ENCODE measurements at regions not wholly inside any gene's neighbourhood (a gene's known extent, or its start where the extent isn't known, plus 50 kb on each side); places are given as distances from the start of the nearest gene placed in this dataset.

GRCh38 chr7:21169667-21170580 is 258.0 kb upstream of the SP4 start:
- Histone ChIP-seq H3K27me3 (peaks cover 0 to 31% (median 0%) of the 10 kb centered on the region in 3 donors), H3K36me3 (no peaks in the 10 kb centered on the region), H3K27ac (no peak overlapping the region), H3K4me3 (no peak overlapping the region), H3K9me3 (no peaks in the 10 kb centered on the region), H3K4me1 (peaks cover 0 to 3% (median 0%) of the 10 kb centered on the region in 4 donors)
- intact Hi-C loops (cut with DNase I), result no loop called here
- 46 to 71% methylated on average over 30 of the region's 30 CpGs for WGBS, 2 donors
- no peak for DNase-seq
- TF ChIP-seq CTCF (IDR thresholded peaks at IDR 0.05), result no peak
- TF ChIP-seq POLR2A (IDR thresholded peaks at IDR 0.05), result no peak
- no peak for TF ChIP-seq POLR2AphosphoS5 (IDR thresholded peaks at IDR 0.05)
- no peak for TF ChIP-seq EP300 (IDR thresholded peaks at IDR 0.05)

- Histone ChIP-seq H3K9me3 (no peaks in the 10 kb centered on the region), H3K27ac (no peak overlapping the region), H3K4me3 (no peak overlapping the region), H3K36me3 (no peaks in the 10 kb centered on the region), H3K4me1 (peaks cover 0 to 3% (median 0%) of the 10 kb centered on the region in 4 donors), H3K27me3 (peaks cover 0 to 22% (median 0%) of the 10 kb centered on the region in 3 donors)
- WGBS, 2 donors, result 77 to 80% methylated on average over 6 of the region's 6 CpGs
- no peak for DNase-seq
- intact Hi-C loops (cut with DNase I), result no loop called here
- TF ChIP-seq POLR2AphosphoS5 (IDR thresholded peaks at IDR 0.05) (no peak), CTCF (IDR thresholded peaks at IDR 0.05) (no peak), EP300 (IDR thresholded peaks at IDR 0.05) (no peak), POLR2A (IDR thresholded peaks at IDR 0.05) (no peak)
Observed at GRCh38 chr7:21172800-21173199, 255.1 kb upstream of the SP4 start.

- H3K36me3 ChIP-seq, result no peaks in the 10 kb centered on the region
- H3K27ac ChIP-seq, result no peak overlapping the region
- no peak for DNase-seq
- intact Hi-C loops (cut with DNase I), result no loop called here
- 82 to 86% methylated on average over 1 of the region's 1 CpG for WGBS, 2 donors
- TF ChIP-seq POLR2A (IDR thresholded peaks at IDR 0.05) (no peak), POLR2AphosphoS5 (IDR thresholded peaks at IDR 0.05) (no peak), EP300 (IDR thresholded peaks at IDR 0.05) (no peak), CTCF (IDR thresholded peaks at IDR 0.05) (no peak)
- no peaks in the 10 kb centered on the region for H3K9me3 ChIP-seq
- peaks cover 0 to 16% (median 0%) of the 10 kb centered on the region in 3 donors for H3K27me3 ChIP-seq
- H3K4me3 ChIP-seq, result no peak overlapping the region
- peaks cover 0 to 3% (median 0%) of the 10 kb centered on the region in 4 donors for H3K4me1 ChIP-seq
Observed at GRCh38 chr7:21173436-21173835, 254.4 kb upstream of the SP4 start.

- intact Hi-C loops (cut with DNase I), result no loop called here
- Histone ChIP-seq H3K9me3 (no peaks in the 10 kb centered on the region), H3K36me3 (no peaks in the 10 kb centered on the region), H3K27ac (no peak overlapping the region), H3K4me1 (no peaks in the 10 kb centered on the region), H3K27me3 (no peaks in the 10 kb centered on the region), H3K4me3 (no peak overlapping the region)
- no peak for DNase-seq
- WGBS, 2 donors, result 69 to 84% methylated on average over 1 of the region's 1 CpG
- no peak for TF ChIP-seq POLR2AphosphoS5 (IDR thresholded peaks at IDR 0.05)
- no peak for TF ChIP-seq POLR2A (IDR thresholded peaks at IDR 0.05)
Observed at GRCh38 chr7:21175714-21176113, 252.2 kb upstream of the SP4 start.

- H3K36me3 ChIP-seq, result no peaks in the 10 kb centered on the region
- 59 to 63% methylated on average over 6 of the region's 6 CpGs for WGBS, 2 donors
- TF ChIP-seq POLR2A (IDR thresholded peaks at IDR 0.05), result no peak
- no peak for TF ChIP-seq EP300 (IDR thresholded peaks at IDR 0.05)
- no peak for TF ChIP-seq CTCF (IDR thresholded peaks at IDR 0.05)
- TF ChIP-seq POLR2AphosphoS5 (IDR thresholded peaks at IDR 0.05), result no peak
- H3K27me3 ChIP-seq, result no peaks in the 10 kb centered on the region
- intact Hi-C loops (cut with DNase I), result no loop called here
- no peaks in the 10 kb centered on the region for H3K4me1 ChIP-seq
- no peak for DNase-seq
- no peak overlapping the region for H3K27ac ChIP-seq
- H3K9me3 ChIP-seq, result no peaks in the 10 kb centered on the region
- H3K4me3 ChIP-seq, result no peak overlapping the region
Observed at GRCh38 chr7:21184942-21185652, 242.8 kb upstream of the SP4 start.

Measured in sigmoid colon (tissue), 6 donors.